GM10248 (cell line): ENCODE measurements at regions not wholly inside any gene's neighbourhood (a gene's known extent, or its start where the extent isn't known, plus 50 kb on each side); places are given as distances from the start of the nearest gene placed in this dataset.

ENCODE experiments used
- CTCF ChIA-PET: fragments of 300-600 bp; sonication (Branson Sonifier 250); formaldehyde crosslinking; extraction: SDS; loops from one replicate; lab custom pipeline; 2021; ENCODE audit warnings: antibody characterized with exemption; lab: Yijun Ruan, JAX
- POLR2A ChIA-PET: fragments of 350-650 bp; sonication (Branson Sonifier 250); formaldehyde crosslinking; extraction: SDS; loops from one replicate; lab custom pipeline; 2020; ENCODE audit warnings: antibody characterized with exemption; lab: Yijun Ruan, JAX
- DNase-seq: peaks from one replicate; pipeline ENCODE4 v3.0.0; 2012; ENCODE audit errors: extremely low spot score
- TF ChIP-seq, protein P1 (sequence below): IDR thresholded peaks from 2 replicates; pipeline ENCODE4 v1.5.1; 2012; ENCODE audit warnings: mild to moderate bottlenecking, low read depth; ENCODE audit errors: extremely low read depth, missing control alignments, control extremely low read depth

DNA sequence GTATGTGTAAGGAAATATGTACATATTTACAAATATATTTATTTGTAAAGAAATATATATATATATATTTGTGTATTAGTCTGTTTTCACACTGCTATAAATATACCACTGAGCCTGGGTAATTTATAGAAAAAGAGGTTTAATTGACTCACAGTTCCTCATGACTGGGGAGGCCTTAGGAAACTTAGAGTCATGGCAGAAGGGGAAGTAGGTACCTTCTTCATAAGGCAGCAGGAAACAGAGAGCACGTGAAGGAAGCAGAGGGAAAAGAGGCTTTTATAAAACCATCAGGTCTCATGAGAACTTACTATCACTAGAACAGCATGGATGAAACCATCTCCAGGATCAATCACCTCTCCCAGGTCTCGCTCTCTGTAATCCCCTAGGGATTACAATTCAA lies 644.5 kb upstream of the HS3ST5 start:
- DNase-seq, result no peak
- POLR2A ChIA-PET, result no interaction called here
- CTCF ChIA-PET, result no interaction called here
- TF ChIP-seq, protein P1, sequence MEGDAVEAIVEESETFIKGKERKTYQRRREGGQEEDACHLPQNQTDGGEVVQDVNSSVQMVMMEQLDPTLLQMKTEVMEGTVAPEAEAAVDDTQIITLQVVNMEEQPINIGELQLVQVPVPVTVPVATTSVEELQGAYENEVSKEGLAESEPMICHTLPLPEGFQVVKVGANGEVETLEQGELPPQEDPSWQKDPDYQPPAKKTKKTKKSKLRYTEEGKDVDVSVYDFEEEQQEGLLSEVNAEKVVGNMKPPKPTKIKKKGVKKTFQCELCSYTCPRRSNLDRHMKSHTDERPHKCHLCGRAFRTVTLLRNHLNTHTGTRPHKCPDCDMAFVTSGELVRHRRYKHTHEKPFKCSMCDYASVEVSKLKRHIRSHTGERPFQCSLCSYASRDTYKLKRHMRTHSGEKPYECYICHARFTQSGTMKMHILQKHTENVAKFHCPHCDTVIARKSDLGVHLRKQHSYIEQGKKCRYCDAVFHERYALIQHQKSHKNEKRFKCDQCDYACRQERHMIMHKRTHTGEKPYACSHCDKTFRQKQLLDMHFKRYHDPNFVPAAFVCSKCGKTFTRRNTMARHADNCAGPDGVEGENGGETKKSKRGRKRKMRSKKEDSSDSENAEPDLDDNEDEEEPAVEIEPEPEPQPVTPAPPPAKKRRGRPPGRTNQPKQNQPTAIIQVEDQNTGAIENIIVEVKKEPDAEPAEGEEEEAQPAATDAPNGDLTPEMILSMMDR, result no peak

DNA sequence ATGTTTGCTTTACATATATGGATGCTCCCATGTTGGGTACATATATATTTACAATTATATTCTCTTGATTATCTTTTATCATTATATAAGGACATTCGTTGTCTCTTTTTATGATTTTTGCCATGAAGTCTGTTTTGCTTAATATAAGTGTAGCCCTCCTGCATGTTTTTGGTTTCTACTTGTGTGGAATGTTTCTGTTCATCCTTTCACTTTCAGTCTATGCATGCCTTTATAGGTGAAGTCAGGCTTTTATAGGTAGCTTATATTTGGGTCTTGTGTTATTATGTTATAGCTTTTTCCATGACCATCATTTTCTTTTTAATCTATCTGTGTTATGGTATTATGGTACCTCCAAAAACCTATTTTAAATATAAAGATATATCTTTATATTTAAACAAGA lies 612.5 kb upstream of the HS3ST5 start:
- TF ChIP-seq, protein P1, result no peak
- DNase-seq, result no peak
- ChIA-PET POLR2A (no interaction called here), CTCF (no interaction called here)

DNA sequence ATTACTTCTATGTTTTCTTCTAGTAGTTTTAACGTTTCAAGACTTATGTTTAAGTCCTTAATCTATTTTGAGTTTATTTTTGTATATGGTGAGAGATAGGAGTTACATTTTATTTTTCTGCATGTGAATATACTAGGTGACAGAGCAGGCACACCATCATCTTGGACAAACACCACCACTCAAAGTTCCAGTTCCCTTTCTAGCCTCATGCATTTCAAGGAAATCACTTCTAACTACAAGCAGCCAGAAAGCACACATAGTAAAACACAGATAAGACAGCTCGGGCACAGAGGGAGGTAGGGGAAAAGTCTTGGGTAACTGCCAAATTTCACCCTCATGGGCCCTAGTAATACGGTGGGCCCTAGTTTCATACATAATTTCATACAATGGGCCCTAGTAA lies 609.4 kb upstream of the HS3ST5 start:
- TF ChIP-seq, protein P1, result no peak
- ChIA-PET POLR2A (no interaction called here), CTCF (interaction anchor here (1.5 kb wide), 1 partner anchor 11 kb away, joined by 3 read pairs; no protein-coding TSS in a partner anchor)
- no peak for DNase-seq

DNA sequence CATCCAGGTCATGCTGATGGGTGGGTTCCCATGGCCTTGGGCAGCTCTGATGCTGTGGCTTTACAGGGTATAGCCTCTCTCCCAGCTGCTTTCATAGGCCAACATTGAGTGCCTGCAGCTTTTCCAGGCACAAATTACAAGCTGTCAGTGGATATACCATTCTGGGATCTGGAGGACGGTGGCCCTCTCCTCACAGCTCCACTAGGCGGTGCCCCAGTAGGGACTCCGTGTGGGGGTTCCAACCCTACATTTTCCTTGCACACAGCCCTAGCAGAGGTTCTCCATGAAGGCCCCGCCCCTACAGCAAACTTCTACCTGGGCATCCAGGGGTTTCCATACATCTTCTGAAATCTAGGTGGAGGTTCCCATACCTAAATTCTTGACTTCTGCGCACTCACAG lies 602.6 kb upstream of the HS3ST5 start:
- CTCF ChIA-PET, result interaction anchor here (0.9 to 1.1 kb wide), 2 partner anchors 13 to 18 kb away, joined by 3 to 4 read pairs; no protein-coding TSS in a partner anchor
- DNase-seq, result no peak
- TF ChIP-seq, protein P1, result no peak
- POLR2A ChIA-PET, result no interaction called here

DNA sequence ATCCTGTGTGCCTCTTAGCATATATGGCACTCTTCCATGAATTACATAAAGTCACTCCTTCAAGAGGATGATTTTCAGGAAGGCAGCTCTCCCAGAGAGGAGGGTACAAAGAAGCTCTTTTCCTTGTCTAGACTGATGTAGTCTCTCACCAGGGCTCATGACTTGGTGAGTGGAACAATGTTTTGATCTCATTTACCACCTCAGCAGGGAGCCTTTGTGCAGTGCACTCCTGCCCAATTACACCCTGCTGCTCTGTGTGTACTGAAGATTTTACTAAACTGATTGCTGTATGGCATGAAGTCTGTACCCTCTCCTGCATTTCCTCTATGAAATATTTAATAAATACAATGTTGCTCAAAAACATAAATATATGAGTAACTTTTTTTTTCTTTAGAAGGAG lies 598.3 kb upstream of the HS3ST5 start:
- POLR2A ChIA-PET, result no interaction called here

DNA sequence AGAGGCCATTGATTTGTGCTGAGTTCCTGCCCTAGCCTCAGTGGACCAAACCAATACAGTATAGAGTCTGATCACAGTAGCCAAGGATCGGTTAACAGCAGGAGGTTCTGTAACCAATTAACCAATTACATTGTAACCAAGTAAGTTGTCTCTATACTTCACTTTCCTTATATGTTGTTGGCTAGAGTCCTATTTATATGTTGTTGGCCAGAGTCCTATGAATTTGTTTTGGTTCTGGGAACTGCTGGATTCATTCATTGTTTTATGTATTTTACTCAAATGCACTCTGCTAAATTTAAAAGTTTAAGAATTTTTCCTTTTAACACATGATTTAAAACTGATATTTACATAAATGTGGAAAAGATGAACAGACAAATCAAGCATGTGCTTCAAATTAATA lies 597.4 kb upstream of the HS3ST5 start:
- CTCF ChIA-PET, result no interaction called here
- no peak for DNase-seq

More for the DNA sequence above, 598.3 kb upstream of the HS3ST5 start:
- TF ChIP-seq, protein P1, result no peak
- CTCF ChIA-PET, result interaction anchor here (0.6 to 1.4 kb wide), 2 partner anchors 10 to 12 kb away, joined by 3 read pairs; no protein-coding TSS in a partner anchor
- no peak for DNase-seq

More for the DNA sequence above, 597.4 kb upstream of the HS3ST5 start:
- TF ChIP-seq, protein P1, result no peak
- POLR2A ChIA-PET, result no interaction called here
